D341Med (cell line): ENCODE measurements at regions not wholly inside any gene's neighbourhood (a gene's known extent, or its start where the extent isn't known, plus 50 kb on each side); places are given as distances from the start of the nearest gene placed in this dataset.
A peak's percentile ranks its signal among the peaks of the same experiment; 100 is the strongest.

Experiments used
- DNase-seq: peaks from one replicate; pipeline ENCODE4 v3.0.0; 2012; ENCODE audit warnings: low spot score

DNA sequence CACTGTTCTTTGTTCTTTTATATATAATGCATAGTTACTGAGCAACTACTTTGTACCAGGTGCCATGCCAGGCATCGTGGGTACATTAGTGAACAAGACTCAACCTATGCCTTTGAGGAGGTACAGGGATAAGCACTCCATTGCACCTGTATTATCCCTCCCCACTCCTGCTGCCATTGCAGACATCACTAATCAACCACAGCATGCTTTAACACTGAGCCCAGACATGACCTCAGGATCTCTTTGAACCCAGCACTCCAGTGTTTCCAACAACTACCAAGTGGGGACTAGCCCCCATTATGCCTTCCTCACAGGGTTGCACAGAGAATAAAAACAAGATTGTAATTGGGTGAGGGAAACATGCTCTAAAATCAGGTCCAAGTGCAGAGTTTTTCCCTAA, 60.5 kb upstream of the COL13A1 start:
- DNase-seq, result no peak

- DNase-seq, result no peak
Measured at GRCh38 chr10:69741671-69742355, 59.9 kb upstream of the COL13A1 start.

GRCh38 chr10:69742356-69742695, 59.4 kb upstream of the COL13A1 start:
- DNase-seq, result no peak

DNA sequence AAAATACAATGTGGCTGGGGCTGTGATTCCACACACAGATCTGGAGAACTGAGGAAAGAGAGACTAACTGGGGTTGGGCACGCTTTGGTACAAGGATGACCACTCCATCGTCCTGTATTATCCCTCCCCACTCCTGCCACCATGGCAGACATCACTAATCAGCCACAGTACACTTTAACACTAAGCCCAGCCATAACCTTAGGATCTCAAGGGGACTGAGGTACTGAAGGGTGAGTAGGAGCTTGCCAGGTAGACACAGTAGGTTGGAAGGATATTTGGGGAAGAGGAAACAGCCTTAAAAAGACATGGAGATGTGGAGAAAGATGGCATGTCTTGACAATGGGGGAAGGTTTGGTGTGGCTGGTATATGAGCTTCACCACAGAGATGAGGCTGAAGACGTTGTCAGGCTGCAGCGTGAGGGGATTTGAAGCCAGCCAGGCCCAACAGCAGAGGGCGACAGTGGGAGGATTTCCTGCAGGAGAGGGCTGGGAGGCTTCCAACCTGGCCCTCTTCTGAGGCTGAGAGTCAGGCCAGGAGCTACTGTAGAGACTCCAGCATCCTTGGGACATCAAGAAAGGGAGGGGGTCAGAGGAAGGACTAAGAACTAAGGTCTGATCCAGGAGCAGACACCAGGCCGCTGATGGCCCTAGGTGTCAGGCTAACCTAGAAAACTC, 58.6 kb upstream of the COL13A1 start:
- peak; percentile 40 for DNase-seq

GRCh38 chr10:69744971-69745370, 56.7 kb upstream of the COL13A1 start:
- no peak for DNase-seq

DNA sequence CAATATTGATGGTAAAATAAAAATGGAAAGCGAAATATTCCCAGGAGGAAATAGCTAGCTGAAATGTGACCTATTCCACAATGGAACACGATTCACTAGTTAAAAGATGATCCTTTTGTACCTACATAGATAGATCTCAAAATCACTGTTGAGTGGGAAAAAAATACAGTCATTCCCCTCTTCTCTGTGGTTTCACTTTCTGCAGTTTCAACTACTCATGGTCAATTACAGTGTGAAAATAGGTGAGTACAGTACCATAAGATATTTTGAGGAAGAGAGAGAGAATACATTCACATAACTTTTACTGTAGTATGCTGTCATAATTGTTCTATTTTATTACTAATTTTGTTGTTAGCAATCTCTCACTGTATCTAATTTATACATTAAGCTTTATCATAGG, 56.0 kb upstream of the COL13A1 start:
- no peak for DNase-seq

- DNase-seq, result no peak
Measured at GRCh38 chr10:69747179-69747578, 54.5 kb upstream of the COL13A1 start.

DNA sequence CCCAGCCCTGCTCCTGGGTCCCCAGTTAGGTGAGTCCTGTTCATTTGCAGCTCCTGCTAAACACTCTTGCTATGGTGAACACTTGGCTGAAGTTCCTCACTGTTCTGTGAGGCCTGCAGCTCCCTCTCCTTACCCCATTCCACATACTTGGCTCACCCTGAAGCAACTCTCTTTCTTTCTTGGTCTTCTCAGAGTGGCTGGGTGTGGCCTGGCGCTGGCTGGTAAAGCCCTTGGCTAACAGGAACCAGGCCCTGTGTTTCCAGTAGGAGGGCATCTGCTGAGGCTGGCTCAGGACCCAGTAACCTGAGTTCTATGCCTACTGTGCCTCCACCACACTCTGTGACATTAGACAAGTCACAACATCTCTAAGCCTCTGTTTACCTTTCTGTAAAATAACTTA, 53.1 kb upstream of the COL13A1 start:
- DNase-seq, result no peak

GRCh38 chr10:69749178-69750010, 52.3 kb upstream of the COL13A1 start:
- DNase-seq, result no peak

- DNase-seq, result no peak
Measured at GRCh38 chr10:69750011-69750373, 51.7 kb upstream of the COL13A1 start.

- DNase-seq, result no peak
Measured at GRCh38 chr10:69750725-69751124, 51.0 kb upstream of the COL13A1 start.

DNA sequence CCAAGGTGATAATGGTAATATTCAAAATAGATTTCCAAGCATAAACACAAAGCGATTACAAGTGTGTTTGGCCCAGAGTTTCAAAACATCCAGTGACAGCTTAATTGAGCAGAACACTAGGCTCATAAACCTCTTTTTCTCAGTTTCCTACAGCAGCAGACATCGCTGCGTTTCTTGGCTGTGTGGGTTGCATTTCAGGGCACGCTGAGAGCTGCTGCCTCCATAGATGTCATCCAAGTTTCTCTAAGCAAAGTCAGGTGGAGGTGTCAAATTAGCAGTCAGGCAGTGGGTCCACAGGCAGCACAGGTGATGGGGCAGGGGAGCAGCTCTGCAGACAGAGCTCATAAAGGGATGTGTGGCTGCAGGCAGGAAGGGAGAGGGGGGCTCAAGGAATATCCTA, 50.5 kb upstream of the COL13A1 start:
- DNase-seq, result no peak
